ENCODE measurements at regions not wholly inside any gene's neighbourhood (a gene's known extent, or its start where the extent isn't known, plus 50 kb on each side); places are given as distances from the start of the nearest gene placed in this dataset.

DNA sequence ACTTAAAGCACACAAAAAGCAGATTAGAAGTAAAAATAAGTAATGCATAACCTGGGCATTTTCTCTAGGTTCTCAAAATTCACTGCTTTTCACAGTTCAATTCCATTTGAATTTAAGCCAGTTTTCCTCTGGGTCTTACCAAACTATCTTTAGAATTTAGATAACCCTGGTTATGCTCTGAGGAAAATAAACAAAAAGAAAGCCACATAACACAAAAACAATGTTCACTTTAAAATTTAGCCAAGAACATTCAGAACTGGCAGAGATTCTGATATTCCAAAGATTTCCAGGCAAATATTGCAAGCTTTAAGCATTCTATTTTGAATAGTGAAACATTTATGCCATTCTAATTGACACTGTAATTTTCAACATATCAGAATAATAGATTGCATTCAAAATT is 50.7 kb upstream of the PRKG1 start:
- TF ChIP-seq, protein P1, sequence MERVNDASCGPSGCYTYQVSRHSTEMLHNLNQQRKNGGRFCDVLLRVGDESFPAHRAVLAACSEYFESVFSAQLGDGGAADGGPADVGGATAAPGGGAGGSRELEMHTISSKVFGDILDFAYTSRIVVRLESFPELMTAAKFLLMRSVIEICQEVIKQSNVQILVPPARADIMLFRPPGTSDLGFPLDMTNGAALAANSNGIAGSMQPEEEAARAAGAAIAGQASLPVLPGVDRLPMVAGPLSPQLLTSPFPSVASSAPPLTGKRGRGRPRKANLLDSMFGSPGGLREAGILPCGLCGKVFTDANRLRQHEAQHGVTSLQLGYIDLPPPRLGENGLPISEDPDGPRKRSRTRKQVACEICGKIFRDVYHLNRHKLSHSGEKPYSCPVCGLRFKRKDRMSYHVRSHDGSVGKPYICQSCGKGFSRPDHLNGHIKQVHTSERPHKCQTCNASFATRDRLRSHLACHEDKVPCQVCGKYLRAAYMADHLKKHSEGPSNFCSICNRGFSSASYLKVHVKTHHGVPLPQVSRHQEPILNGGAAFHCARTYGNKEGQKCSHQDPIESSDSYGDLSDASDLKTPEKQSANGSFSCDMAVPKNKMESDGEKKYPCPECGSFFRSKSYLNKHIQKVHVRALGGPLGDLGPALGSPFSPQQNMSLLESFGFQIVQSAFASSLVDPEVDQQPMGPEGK (CRISPR knock-in tag; IDR thresholded peaks at IDR 0.05; ENCODE audit: borderline replicate concordance), result no peak
- TF ChIP-seq BACH2 (CRISPR knock-in tag; IDR thresholded peaks at IDR 0.05; ENCODE audit: borderline replicate concordance) (no peak), TOX (CRISPR knock-in tag; IDR thresholded peaks at IDR 0.05; ENCODE audit: borderline replicate concordance) (no peak), SNAI2 (CRISPR knock-in tag; IDR thresholded peaks at IDR 0.05) (no peak)

More for the DNA sequence above, 50.7 kb upstream of the PRKG1 start:
- no peak for ATAC-seq

Data from SK-N-SH treated with all-trans-retinoic acid at 6 μM for 48 hours (cell line).